COLO668 (cell line): ENCODE measurements at regions not wholly inside any gene's neighbourhood (a gene's known extent, or its start where the extent isn't known, plus 50 kb on each side); places are given as distances from the start of the nearest gene placed in this dataset.
"Not testable (repeated sequence)": the region's sequence is repeated elsewhere in the genome, so short reads cannot be mapped to it uniquely, and the experiment has no call there.

ENCODE experiments used
- DNase-seq: peaks from one replicate; lab custom pipeline; 2025; ENCODE audit not compliant: unreplicated experiment; lab: John Stamatoyannopoulos, UW

- no peak for DNase-seq
These were observed 255.8 kb upstream of the GK2 start for GRCh38 chr4:79663865-79664264.

DNA sequence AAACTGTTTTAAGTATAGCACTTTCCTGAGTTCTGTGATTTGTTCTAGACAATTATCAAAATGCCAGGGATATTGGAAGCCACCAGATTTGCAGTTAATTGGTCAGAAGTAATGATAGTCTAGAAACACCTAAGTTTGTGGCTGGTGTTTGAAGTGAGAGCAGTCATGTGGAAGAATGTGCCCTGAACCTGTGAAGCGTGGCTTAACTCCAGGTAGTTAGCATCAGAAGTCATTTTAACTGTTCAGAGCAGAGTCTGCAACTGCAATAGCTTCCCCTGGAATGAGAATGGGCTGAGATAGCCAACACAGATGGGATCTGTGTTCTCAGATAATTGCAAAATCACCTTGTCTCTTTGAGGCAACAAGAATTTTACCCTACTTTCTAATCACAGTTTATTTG lies 255.1 kb upstream of the GK2 start:
- DNase-seq, result no peak

GRCh38 chr4:79662651-79663050 lies 254.6 kb upstream of the GK2 start:
- no peak for DNase-seq

DNA sequence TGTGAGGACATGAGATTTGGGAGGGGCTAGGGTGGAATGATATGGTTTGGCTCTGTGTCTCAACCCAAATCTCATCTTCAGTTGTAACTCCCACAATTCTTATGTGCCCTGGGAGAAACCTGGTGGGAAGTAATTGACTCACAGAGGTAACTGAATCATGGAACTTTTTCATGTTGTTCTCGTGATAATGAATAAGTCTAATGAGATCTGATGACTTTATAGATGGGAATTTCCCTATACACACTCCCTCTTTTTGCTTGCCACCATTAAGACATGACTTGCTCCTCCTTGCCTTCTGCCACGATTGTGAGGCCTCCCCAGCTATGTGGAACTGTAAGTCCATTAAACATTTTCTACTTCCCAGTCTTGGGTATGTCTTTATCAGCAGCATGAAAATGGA lies 253.2 kb upstream of the GK2 start:
- no peak for DNase-seq

GRCh38 chr4:79659308-79659870 lies 251.4 kb upstream of the GK2 start:
- DNase-seq, result not testable (repeated sequence)

DNA sequence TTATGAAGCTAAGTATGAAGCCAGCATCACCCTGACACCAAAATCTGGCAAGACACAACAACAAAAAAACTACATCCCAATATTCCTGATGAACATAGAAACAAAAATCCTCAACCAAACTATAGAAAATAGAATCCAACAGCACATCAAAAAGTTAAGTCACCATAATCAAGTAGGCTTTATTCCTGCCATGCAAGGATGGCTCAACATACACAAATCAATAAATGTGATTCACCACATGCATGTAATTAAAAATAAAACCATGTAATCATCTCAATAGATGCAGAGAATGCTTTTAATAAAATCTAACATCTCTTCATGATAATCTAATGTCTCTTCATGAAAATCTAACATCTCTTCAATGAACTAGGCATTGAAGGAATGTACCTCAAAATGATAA lies 249.4 kb upstream of the GK2 start:
- no peak for DNase-seq

DNA sequence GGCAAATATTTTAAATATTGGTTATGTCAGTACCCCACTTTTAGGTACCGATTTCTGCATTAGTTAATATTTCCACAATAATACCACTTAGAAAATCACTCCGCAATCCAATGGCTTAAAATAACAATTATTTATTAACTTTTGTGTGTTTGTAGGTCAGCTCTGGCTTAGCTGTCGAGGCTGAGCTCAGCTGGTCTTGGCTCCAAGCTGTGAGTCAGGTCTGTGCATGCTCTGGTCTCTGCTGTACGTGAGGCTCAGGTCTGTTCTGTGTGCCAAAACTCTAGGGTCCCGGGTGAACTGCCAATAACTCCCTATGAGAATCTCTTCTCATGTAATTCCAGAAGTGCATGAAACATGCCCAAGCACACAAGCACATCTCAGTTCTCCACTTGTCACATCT lies 245.8 kb upstream of the GK2 start:
- DNase-seq, result no peak

GRCh38 chr4:79652738-79653137 lies 244.7 kb upstream of the GK2 start:
- no peak for DNase-seq

GRCh38 chr4:79652232-79652631 lies 244.2 kb upstream of the GK2 start:
- no peak for DNase-seq

DNA sequence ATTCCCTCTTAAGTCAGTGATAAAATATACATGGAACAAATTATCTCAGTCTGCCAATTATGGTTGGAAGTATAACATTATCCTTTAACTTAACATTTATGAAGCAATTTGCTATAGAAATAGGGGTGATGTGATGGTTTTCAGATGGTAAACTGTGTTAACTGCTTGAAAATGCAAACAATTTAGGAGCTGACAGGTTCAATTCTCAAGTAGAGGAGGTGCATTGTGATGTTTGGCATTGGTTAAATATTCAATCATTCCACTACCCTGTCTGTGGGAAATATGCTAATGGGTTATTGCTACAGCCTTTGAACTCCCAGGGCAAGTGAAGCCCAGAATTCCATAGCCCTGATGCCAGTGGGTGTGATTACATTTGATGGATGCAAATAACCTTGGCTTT lies 243.4 kb upstream of the GK2 start:
- no peak for DNase-seq

GRCh38 chr4:79650794-79651431 lies 242.9 kb upstream of the GK2 start:
- no peak for DNase-seq

- DNase-seq, result no peak
These were observed 242.2 kb upstream of the GK2 start for GRCh38 chr4:79650217-79650616.

DNA sequence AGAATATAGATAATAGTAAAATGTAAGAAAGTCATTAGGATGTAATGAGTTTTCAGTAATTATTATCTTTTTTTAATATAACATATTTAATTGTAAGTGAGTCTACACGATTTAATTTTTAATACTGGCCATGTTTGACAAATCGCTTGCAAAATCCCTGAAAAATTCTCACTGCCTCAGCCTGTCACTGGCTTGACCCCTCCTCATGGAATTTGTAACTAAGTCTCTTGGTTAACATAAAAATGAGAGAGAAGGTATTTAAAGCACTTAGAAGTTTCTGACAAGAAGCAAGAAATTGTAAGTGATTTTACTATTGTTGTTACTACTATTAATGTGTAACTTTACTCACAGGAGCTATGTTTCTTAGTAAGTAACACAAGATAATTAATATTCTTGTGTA lies 237.9 kb upstream of the GK2 start:
- no peak for DNase-seq

- no peak for DNase-seq
These were observed 230.7 kb upstream of the GK2 start for GRCh38 chr4:79638735-79639134.

GRCh38 chr4:79636991-79637390 lies 229.0 kb upstream of the GK2 start:
- no peak for DNase-seq

GRCh38 chr4:79634111-79634510 lies 226.1 kb upstream of the GK2 start:
- no peak for DNase-seq

DNA sequence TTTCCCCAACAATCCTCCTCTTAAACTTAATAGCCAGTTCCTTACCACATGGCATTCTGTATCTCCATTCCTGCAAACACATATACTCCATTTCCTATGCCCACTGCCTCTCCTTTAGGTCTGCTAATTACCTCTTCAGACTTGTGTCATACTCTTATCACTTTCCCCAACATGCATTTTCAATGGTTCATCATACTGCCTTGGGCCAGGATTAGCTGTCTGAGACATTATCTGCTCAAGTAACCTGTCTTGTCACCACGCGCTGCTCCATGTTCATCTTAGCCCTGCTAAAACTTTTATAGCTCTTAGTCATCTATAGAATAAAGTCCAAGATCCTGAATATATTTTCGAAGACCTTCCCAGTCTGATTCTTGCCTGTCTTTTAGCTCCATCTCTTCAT lies 224.1 kb upstream of the GK2 start:
- DNase-seq, result no peak

- DNase-seq, result no peak
These were observed 218.6 kb upstream of the GK2 start for GRCh38 chr4:79626611-79627010.

DNA sequence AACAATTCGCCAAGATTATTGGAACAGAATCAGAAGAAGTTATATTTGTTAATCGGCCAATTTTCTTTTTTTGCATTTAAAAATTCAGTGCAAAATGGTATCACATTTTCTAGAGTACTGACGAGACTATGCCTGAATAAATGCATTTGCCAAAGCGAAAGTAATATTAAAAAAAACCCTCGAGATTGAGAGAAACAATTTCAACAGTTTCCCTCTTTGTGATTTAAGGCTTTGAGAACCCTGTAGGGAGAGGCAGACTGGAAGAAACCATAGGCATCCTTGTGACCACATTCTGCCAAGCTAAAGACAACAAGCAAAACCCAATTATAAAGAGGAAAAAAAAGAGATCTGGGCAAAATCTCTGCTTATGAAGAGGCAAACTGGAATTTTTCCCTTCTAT lies 218.1 kb upstream of the GK2 start:
- no peak for DNase-seq

DNA sequence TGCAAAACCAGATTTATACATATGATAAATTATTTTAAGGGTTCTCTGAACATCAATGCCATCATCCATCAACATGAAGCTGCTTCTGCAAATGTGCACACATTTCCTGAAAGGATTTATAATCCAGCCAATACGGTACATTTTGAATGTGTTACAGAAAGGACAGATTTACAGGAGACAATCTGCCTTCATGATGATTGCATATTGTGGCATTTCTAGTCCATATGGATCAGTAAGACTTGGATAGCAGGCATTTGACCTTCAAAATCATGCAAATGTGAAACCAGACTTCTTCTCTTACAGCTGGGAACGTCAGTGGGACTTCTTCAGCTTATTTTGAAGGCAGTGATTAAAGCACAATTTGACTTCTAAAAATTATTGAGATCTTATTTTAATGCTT lies 217.3 kb upstream of the GK2 start:
- DNase-seq, result no peak

- DNase-seq, result no peak
These were observed 215.2 kb upstream of the GK2 start for GRCh38 chr4:79623021-79623870.

DNA sequence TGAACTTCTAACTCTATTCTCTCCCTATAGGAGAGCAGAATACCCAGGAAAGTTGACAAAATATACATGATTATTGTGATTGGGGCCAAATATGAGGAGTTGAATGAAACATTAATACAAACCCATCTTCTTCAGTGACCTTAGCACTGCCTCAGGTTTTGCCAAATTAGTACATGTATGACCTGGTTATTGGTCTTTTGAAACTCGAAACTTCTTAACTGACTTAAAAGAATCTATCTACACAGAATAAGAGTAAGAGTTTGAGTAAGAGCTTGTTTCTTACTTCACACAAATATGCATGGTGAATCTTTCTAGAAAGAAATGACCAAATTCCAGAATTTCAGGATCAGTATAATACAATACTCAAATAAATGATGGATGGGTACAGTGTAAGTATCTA lies 213.0 kb upstream of the GK2 start:
- no peak for DNase-seq
